Osteoblast (primary cell): ENCODE measurements at regions not wholly inside any gene's neighbourhood (a gene's known extent, or its start where the extent isn't known, plus 50 kb on each side); places are given as distances from the start of the nearest gene placed in this dataset.
"Not testable (repeated sequence)": the region's sequence is repeated elsewhere in the genome, so short reads cannot be mapped to it uniquely, and the experiment has no call there.

Experiments
- DNase-seq: peaks from one replicate; pipeline ENCODE4 v3.0.0; 2011; ENCODE audit warnings: low spot score, mixed read lengths; ENCODE audit not compliant: insufficient read length; ENCODE audit errors: missing footprints
- H2AFZ ChIP-seq: 2 replicates; pipeline ENCODE4 v1.6.0; 2011; ENCODE audit warnings: mild to moderate bottlenecking, low read length
- H3K27ac ChIP-seq: 2 replicates; pipeline ENCODE4 v1.5.1; 2011; ENCODE audit warnings: mild to moderate bottlenecking, low read depth, low read length, moderate library complexity
- H3K27me3 ChIP-seq: 2 replicates; pipeline ENCODE4 v1.6.0; 2012; ENCODE audit warnings: mild to moderate bottlenecking, control low read depth, inconsistent platforms, low read length, moderate library complexity; ENCODE audit not compliant: insufficient read depth
- H3K36me3 ChIP-seq: 2 replicates; pipeline ENCODE4 v1.5.1; 2011; ENCODE audit warnings: mild to moderate bottlenecking, low read length, control low read depth, moderate library complexity; ENCODE audit not compliant: insufficient read depth
- H3K4me1 ChIP-seq: 2 replicates; pipeline ENCODE4 v1.5.1; 2011; ENCODE audit warnings: mild to moderate bottlenecking, low read length, control low read depth, moderate library complexity; ENCODE audit not compliant: insufficient read depth
- H3K4me2 ChIP-seq: 2 replicates; pipeline ENCODE4 v1.6.0; 2011; ENCODE audit warnings: mild to moderate bottlenecking, low read length; ENCODE audit not compliant: insufficient read depth
- H3K4me3 ChIP-seq: fragments of 200-600 bp; sonication (generic); 3 replicates; pipeline ENCODE4 v1.5.1; 2012; ENCODE audit warnings: mild to moderate bottlenecking, low read length, inconsistent platforms; ENCODE audit not compliant: insufficient read depth
- H3K79me2 ChIP-seq: 2 replicates; pipeline ENCODE4 v1.6.0; 2012; ENCODE audit warnings: mild to moderate bottlenecking, low read length, control low read depth, inconsistent platforms; ENCODE audit not compliant: insufficient read depth
- H3K9me3 ChIP-seq: 2 replicates; pipeline ENCODE4 v1.5.1; 2011; ENCODE audit warnings: low read depth, low read length, control low read depth
- H4K20me1 ChIP-seq: 2 replicates; pipeline ENCODE4 v1.6.0; 2012; ENCODE audit warnings: mild to moderate bottlenecking, low read length, control low read depth; ENCODE audit not compliant: insufficient read depth
- CTCF ChIP-seq: IDR thresholded peaks from 2 replicates; pipeline ENCODE4 v1.5.1; 2011; ENCODE audit warnings: mild to moderate bottlenecking, low read depth, low read length, moderate library complexity; ENCODE audit errors: extremely low read depth

- no peaks in the 10 kb centered on the region for H3K36me3 ChIP-seq
Observed at GRCh38 chr4:34309383-34309906, 1934.9 kb downstream of the ARAP2 start.

GRCh38 chr4:34318773-34319172 is 1925.5 kb downstream of the ARAP2 start:
- Histone ChIP-seq H3K79me2 (no peaks in the 10 kb centered on the region), H2AFZ (no peak overlapping the region), H3K4me1 (no peaks in the 10 kb centered on the region), H3K4me3 (no peak overlapping the region), H3K4me2 (no peak overlapping the region), H4K20me1 (no peaks in the 10 kb centered on the region), H3K36me3 (no peaks in the 10 kb centered on the region), H3K9me3 (peaks cover 2% of the 10 kb centered on the region), H3K27ac (no peak overlapping the region), H3K27me3 (no peaks in the 10 kb centered on the region)
- DNase-seq, result no peak
- TF ChIP-seq CTCF, result no peak

More at GRCh38 chr4:34309383-34309906, 1934.9 kb downstream of the ARAP2 start:
- H3K27ac ChIP-seq, result no peak overlapping the region
- no peaks in the 10 kb centered on the region for H3K79me2 ChIP-seq
- no peak overlapping the region for H2AFZ ChIP-seq
- no peak overlapping the region for H3K4me3 ChIP-seq
- no peaks in the 10 kb centered on the region for H4K20me1 ChIP-seq
- no peaks in the 10 kb centered on the region for H3K27me3 ChIP-seq
- no peak for TF ChIP-seq CTCF
- no peak for DNase-seq
- H3K4me2 ChIP-seq, result no peak overlapping the region
- no peaks in the 10 kb centered on the region for H3K9me3 ChIP-seq
- H3K4me1 ChIP-seq, result no peaks in the 10 kb centered on the region

GRCh38 chr4:34323549-34324320 is 1920.6 kb downstream of the ARAP2 start:
- no peaks in the 10 kb centered on the region for H4K20me1 ChIP-seq
- H3K79me2 ChIP-seq, result no peaks in the 10 kb centered on the region
- H3K4me2 ChIP-seq, result no peak overlapping the region
- no peaks in the 10 kb centered on the region for H3K4me1 ChIP-seq
- TF ChIP-seq CTCF, result no peak
- H3K36me3 ChIP-seq, result no peaks in the 10 kb centered on the region
- no peak overlapping the region for H3K4me3 ChIP-seq
- no peak for DNase-seq
- peaks cover 2% of the 10 kb centered on the region for H3K9me3 ChIP-seq
- H3K27me3 ChIP-seq, result no peaks in the 10 kb centered on the region
- no peak overlapping the region for H3K27ac ChIP-seq
- no peak overlapping the region for H2AFZ ChIP-seq

GRCh38 chr4:34328939-34329338 is 1915.4 kb downstream of the ARAP2 start:
- Histone ChIP-seq H3K4me1 (no peaks in the 10 kb centered on the region), H2AFZ (no peak overlapping the region), H3K4me3 (no peak overlapping the region), H3K79me2 (no peaks in the 10 kb centered on the region), H3K9me3 (no peaks in the 10 kb centered on the region), H3K4me2 (no peak overlapping the region), H3K27me3 (no peaks in the 10 kb centered on the region), H3K36me3 (no peaks in the 10 kb centered on the region), H3K27ac (no peak overlapping the region), H4K20me1 (no peaks in the 10 kb centered on the region)
- no peak for DNase-seq
- TF ChIP-seq CTCF, result no peak

- not testable (repeated sequence) for H4K20me1 ChIP-seq
Observed at GRCh38 chr4:34335156-34335555, 1909.2 kb downstream of the ARAP2 start.

GRCh38 chr4:34335556-34335955 is 1908.8 kb downstream of the ARAP2 start:
- not testable (repeated sequence) for H4K20me1 ChIP-seq, H3K36me3 ChIP-seq, H2AFZ ChIP-seq, H3K4me1 ChIP-seq, H3K27ac ChIP-seq, DNase-seq, H3K27me3 ChIP-seq, H3K4me3 ChIP-seq, H3K9me3 ChIP-seq, H3K79me2 ChIP-seq, H3K4me2 ChIP-seq

More at GRCh38 chr4:34335156-34335555, 1909.2 kb downstream of the ARAP2 start:
- not testable (repeated sequence) for H2AFZ ChIP-seq, H3K27ac ChIP-seq, H3K4me1 ChIP-seq, H3K4me3 ChIP-seq, DNase-seq, H3K4me2 ChIP-seq, H3K36me3 ChIP-seq, H3K27me3 ChIP-seq, H3K9me3 ChIP-seq, H3K79me2 ChIP-seq
